Suppressor macrophage treated with lipopolysaccharide for 1 hour (primary cell): ENCODE measurements at regions not wholly inside any gene's neighbourhood (a gene's known extent, or its start where the extent isn't known, plus 50 kb on each side); places are given as distances from the start of the nearest gene placed in this dataset.

ENCODE experiments used
- DNase-seq, 3 donors: peaks; one replicate each; pipeline ENCODE4 v3.0.0-alpha.2; 2020 to 2022

DNA sequence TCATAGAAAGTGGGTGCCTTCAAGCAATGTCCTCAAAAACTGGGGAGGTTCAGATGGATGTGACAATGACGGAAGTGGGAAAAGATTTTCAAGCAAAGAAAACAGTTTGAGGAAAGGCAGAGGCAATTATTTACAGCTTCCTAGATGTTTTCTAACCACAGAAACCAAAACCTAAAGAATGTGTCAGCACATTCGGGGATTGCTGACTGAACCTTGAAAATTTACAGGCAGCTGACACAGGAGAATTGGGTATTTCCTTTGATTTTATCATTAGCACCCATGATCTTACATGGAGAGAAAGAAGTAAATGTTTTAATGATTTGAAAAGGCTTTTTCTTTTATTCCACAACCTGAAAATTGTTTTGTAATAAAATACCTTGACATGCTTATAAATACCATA, 369.0 kb downstream of the ACTL7B start:
- peak; percentile 38 to 65 (median 64) for DNase-seq

DNA sequence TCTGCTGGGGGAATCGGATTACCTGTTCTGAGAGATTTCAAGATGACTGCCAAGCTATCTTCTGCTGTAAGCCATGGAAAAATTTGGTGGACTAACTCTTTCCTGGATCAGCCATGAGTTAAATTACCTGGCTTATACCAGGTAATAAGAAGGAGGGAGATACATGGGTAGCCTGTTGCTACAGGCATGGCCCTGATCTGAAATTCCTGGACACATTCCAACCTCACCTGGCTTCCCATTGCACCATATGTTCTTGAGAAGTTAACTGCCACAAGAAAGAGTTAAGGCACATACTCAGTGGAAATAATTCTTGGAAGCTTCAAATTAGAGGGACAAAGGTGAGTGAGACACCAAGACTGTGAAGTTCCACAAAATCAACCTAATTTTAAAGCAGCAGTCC, 371.3 kb downstream of the ACTL7B start:
- DNase-seq: no peak

DNA sequence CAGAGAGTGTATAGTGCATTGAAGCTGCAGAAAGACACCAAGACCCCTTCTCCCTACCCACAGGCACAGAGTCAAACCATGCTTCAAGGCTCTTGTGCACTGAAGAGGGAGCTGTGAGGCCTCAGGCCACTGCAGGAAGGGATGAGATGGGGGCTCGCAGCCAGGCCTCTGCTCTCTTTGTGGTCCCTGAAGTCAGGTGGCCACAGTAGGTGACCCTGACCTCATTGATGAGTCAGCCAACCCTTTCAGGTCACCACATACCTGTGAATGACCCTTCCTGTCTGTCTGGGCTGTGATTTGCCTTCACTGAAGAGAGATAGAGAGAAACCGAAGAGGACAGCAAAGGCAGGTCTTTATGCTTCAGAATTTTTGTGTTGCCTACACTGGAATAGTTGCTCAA, 372.1 kb downstream of the ACTL7B start:
- no peak for DNase-seq

DNA sequence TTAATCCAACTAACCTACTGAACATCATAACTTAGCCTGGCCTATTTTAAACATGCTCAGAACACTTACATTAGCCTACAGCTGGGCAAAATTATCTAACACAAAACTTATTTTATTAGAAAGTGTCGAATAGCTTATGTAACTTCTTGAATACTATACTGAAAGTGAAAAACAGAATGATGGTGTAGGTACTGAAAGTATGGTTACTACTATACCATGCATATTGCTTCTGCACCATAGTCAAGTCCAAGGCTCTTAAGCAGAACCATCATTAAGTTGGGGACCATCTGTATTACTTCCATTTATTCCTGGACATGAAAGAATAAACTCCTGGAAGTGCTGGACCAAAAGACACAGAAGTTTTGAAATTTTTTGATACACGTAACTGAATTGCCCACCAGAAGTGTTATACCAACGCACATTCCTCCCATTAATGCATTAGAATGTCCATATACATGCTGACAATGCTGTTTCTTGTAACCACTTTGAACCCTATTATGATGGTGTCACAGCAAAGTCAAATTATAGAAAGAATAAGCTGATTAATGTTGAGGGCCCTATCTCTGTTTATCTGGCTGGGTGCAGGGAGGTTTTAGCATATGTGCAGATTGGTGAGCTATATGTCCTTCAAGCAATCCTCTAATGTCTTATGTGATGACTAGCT, 375.7 kb downstream of the ACTL7B start:
- no peak for DNase-seq

DNA sequence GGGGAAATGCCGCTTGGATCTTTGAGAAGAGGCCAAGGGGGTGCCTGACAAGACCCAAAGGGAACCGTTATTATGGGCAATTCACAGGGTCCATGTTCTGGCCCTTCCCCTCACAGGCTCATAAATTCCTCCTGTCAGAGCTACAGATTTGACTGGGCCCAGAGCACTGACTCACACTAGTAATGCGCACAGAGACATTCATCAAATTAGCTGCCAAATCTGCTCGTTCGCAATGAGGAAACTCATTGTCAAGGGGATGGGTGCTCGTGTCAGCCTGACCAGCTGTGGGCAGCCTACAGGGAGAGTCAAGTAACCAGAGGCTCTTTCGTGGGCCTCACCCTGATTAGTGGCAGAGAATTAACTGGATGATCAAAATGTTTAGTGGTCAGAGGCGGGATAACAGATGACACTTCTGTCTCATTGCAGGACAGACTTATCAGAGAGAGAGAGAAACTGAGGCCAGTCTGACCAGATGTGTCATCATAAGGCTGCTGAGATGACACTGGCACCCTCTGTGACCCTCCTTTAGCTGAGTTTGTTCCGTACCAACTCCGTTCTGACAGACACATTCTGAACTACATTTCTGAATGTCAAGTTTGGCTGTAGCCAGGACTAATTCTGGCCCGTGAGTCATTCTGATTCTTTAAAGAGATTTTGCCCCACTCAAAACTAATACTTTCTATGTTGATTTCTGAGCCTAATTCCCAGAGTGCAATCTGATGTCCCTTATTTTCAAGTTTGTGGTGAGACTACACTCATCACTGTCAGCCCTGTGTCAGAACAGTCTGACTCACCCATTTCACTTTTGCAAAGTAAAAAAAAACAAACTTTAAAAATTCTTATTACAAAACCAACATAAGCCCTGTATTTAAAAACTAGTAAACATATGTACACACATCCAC, 377.1 kb downstream of the ACTL7B start:
- DNase-seq: peak; percentile 77 to 94 (median 93)

DNA sequence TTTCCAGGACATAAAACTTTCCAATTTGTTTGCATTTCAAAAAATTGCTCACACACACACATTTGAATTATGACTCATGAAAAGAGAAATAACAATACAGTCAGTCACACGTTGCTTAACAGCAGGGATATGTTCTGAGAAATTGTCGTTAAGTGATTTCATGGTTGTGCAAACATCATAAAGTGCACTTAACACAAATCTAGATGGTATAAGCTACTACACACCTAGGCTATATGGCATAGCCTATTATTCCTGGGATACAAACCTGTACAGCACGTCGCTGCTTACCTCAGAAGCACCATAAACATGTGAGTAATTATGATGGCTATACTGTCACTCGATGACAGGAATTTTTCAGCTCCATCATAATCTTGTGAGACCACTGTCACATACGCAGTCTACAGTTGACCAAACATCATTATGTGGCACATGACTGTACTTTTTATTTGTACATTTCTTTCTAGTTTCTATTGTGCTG, 378.2 kb downstream of the ACTL7B start:
- DNase-seq: peak; percentile 59 to 88 (median 85)

DNA sequence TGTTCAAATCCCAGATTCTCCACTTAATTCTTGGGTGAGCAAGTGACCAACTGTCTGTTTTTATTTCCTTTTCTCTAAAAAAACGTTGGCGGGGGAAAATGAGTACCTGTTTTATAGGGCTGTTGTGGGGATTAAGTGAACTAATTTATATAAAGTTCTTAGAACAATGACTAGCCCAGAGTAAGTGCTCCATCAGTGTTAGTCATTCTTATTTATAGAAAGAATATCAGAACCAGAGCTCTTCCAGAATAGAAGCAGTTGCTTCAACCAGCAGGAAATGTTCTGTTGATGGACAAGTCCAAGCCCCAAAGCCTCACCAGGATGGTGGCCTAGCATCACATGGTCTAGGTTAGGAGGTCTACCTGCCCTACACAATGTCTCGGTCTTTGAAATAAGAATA, 379.2 kb downstream of the ACTL7B start:
- peak; percentile 22 to 44 (median 34) for DNase-seq

DNA sequence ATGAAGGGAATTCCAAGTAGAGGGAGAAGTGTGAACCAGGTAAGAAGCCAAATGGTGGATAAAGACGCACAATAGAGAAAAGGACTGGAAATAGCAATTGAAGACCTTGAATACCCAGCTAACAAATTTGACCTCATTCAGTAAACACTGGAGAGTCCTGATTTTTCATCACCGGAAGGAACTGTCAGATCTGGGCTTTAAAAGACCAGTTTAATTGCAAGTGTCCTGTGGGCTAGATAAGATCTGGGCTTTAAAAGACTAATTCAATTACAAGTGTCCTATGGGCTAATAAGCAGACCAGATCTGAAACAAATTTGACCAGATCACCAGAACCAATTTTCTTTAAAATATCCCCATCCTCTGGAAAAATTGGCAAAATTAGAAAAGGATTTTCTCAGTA, 380.0 kb downstream of the ACTL7B start:
- DNase-seq: no peak

DNA sequence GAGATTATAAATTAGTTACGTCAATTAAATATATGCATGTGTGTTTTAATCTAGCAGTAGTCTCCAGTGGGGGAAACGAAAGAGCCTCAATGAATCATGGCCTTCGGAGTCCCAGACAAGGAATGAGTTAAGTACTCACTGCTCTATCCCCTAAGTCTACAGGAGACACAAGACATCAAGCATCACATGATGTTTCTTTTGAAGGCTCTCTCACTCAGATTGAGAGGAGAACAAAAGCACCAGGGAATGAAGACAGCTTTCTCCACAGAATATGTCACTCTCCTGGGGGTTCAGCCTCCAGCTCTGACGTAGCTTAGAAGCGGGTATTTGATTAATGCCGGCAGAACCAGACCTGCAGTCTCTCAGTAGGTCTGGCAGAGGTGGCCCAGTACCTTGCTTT, 381.4 kb downstream of the ACTL7B start:
- DNase-seq: no peak

DNA sequence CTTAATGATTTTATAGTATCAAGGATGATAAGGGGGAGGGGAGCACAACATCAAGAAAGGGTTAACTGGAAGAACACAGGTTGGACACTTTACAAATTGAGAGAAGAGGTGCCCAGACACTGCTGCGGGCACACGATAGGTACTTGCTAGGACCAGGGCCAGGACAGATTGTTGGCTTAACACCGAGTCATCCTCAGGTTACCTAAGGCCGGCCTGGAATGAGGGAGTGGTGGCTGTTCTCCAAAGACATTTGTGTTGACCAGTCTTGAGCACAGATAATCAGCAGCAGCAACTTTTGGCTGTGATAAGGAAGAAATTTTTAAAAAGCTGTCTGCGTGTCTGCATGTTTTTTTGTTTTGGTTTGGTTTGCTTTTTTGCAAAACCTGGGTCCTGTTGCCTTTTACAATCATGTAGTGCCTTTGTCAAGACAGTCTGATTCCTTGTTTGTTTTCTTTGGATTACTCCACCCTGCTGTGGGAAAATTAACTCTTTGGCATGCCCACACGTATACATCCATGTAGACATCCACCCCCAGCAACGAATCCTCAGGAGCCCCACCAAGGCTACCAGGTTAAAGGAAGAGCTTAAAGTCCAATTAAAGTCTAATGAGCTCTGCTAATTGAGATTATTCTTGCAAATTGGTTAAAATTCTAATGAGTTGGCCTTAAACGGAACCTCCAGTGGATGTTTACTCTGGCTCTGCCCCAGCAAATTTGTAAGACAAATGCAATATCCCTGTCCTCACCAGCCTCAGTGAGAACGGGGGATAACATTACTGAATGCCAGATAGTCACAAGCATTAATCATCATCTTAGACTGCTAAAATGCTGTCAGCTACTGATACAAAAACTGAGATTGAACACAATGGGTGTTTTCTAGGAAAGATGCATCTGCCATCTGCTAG, 382.3 kb downstream of the ACTL7B start:
- peak in 2 of 3 donors; percentile 24 to 30 for DNase-seq

DNA sequence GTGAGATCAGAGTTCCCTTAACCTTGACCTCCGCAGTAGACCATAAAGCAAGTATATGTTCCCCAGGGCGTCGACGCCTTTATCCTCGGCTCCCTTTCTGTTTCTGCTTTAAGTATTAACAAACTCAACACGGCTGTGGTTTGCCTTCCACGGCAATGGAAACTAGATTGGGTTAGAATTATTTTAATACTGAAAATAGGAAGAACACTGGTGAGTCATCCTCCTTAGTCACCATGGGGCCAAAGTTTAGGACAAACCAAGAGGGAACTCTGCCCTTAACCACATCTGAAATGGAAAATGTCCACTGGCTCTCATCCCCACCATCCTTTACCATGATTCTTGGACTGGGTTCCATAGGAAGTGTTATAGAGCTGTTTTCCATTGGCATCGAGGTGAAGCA, 386.1 kb downstream of the ACTL7B start:
- peak; percentile 89 to 96 (median 96) for DNase-seq

DNA sequence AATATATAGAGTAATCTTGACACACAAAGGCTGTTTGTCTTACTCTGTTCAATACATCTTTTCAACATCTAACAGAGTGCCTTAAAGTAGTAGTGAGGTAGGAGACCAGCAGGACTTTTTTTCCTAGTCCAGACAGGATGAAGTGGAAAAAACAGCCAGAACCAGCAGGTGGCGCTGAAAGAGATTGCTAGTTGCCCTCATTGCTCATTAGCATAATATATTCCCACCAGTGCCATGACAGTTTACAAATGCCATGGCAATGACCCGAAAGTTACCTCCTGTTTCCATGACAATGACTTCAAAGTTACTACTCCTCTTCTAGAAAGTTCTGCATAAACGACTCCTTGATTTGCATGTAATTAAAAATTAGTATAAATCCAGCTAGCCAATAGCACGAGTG, 387.4 kb downstream of the ACTL7B start:
- DNase-seq: peak; percentile 79 to 83 (median 79)

DNA sequence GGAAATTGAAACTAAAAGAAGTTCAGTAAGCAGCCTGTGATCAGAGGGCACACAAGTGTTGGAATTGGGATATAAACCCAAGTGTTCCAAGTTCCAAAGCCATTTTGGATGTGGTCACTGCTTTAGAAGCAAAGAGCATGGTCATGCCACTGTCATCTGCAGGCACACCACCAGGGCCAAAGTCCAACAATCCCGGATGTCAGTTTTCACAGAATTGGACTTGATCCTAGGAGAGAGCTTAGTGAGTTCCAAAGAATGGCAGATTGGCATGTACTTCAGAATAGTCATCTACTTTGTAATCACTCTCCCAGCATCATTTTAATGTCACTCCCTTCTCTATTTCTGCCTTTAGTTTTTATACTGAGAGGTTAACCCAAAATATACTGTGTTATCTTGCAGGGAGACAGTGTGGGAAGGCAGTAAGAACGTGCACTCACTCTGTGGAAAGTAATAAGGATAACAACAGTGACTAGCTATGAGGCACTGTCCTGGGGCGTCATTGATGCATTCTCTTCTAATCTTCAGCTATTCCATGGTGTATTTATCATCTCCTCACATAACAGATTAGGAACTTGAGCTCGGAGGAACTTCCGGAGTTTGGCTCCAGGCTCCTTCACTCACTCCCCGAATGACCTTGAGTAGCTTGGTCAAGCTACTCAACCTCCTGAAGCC, 388.0 kb downstream of the ACTL7B start:
- DNase-seq: no peak

DNA sequence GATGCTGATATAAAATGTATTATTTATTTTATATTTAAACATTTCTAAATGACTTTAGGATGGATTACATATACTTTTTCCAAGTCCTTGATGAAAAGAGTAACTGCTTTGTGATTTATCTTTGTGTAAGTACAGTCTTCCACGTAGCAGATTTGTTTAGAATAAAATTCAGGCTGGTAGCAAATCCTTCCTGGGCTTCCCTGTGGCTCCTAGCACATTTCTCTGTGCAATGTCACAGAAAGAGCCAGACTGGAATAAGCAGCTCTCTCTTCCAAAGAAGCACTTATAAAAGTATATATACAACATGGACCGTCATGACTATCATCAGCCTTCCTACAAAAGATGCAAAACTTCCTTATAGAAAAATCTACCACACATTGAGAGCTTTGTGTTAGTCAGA, 388.6 kb downstream of the ACTL7B start:
- no peak for DNase-seq

DNA sequence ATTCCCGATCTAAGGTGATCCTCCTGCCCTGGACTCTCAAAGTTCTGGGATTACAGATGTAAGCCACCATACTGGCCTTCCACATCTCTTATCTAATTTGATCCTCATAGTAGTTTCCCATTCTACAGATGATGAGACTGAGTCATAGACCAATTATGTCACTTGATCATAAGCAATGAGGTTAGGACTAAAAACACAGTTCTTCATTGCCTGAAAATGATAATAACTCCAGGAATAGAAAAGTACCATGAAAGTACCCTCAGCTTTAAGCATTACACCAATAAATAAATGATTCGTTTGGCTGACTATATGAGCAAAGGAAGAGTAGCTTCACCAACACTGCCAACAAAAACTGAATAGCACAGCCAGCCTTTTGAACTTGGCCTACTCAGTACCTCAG, 389.5 kb downstream of the ACTL7B start:
- DNase-seq: peak; percentile 45 to 76 (median 68)

DNA sequence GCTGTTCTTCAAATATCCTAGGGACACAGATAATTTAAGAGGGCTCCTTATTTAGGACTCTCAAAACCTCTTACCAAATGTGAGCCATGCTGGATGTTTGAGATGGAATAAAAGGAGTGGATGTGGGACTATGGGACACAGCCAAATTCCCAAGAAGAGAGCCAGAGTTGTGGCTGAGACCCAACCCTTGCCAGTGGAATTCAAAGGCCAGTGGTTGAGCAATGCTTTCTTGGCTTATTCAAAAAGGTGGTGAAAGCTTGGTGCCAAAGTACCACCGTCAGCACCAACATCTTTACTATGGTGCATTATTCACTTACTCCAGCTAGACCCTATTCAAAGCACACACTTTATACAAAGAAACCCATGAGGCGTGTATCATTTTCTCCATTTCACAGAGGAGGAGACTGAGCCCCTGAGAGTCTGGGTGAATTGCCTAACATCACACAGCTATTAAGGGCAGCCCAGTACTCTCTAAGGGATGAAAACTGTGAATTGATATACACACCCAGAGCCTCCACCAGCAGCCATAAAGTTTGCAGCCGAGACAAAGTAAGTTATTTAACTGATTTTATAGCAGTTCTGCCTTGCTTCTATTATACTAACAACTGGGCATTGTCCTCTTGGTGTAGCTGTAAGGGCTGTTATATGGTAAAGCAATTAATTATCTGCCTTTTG, 391.7 kb downstream of the ACTL7B start:
- DNase-seq: no peak

DNA sequence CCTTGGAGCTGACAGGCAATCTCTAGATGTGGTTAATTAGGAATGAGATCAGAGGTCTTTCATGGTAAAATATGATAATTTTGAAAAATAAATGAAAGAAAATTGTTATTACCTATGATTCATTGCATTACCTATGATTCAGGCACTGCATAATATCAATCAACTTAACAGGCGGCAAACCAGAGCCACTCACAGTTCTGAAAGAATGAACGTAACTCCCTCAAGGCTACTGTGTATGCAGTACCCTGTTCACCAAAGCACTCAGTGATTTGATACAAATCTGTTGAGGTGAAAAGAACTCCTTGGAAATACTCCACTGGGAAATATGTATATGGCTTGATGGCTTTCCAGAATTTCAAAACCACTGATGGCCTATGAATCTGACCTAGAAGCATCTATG, 398.9 kb downstream of the ACTL7B start:
- DNase-seq: no peak

DNA sequence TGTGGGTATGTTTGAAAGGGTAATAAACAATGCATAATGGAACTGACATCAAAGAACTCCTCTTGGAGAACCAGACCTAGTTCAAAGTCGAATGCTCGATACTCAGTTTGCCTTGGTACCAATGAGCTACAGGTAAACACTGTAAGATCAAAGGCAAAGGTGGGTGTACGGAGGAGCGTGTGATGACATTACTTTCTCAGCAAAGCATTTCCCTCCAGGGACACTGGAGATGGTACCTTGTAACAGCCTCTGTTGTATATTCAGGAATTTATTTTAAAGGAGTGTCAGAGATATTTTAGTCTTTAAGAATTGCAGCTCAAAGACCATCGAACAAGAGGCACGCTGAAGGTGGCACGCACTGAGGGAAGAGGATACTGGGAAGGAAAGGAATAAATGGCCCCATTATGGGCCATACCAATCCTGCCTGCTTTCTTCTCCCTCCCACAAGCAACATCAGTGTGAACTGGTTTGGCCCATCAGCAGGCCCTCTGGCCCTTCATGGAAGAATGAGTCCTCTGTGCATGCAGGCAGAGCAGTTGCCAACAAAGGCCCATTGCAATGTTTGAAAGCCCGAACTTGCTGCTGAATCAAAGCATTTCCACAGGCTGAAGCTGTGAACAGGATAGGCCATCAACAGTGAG, 410.2 kb downstream of the ACTL7B start:
- DNase-seq: no peak

DNA sequence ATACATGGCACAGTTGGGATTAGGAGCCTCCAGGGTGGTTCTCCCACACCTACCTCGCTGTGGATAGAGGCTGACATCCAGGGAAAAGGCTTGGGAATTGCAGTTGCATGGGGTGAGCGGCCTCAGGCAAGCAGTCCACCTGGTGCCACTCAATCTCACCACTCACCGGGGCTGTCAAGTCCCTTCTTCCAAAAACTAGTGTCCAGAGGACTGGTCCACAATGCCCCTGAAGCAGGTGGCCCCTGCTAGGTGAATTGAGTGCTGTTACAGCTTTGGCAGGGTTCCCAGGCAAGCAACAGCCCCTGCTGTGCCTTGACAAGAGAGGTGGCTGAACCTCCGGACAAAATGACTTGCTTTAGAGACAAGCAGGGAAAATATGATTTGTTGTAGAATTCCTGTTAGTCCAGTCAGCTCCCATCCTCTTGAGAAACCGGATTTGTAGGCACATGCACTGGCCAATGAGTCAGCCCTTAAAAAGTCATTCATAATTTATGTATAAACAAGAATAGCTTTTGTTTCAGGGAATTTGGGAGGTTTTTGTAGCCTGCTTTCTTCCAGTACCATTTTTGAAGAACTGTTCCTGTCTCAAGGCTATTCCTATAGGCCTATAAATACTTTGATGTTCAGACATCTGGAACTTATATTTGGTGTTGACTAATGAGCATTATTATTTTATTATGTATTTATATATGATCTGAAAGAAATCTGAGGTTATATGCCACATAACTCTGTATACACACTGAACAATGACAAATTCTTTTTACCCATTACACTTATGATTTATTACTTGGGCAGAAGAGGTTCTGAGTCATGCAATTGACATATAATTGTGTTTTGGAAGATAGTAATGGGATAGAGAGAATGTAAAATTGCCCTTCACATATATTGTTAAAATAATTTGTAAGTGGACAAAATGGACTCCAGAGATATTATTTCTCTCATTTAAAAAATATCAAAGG, 411.1 kb downstream of the ACTL7B start:
- no peak for DNase-seq

DNA sequence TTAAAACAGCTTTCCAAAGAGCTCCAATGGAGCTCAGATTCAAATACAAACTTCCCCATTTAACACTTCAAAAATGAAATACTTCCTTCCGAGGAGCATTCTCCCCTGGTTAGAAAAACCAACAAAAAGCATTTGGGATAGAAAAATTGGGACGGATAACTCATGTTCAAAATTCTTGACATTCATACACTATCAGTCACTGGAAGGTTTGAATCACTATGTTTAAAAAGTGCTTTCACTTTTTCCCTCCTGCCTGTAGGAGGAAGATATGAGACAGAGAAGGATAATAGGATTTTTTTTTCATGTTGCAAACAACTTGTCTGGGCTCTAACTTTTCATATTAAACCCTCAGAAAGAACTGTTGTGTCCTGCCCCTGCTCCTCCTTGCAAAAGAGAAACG, 412.0 kb downstream of the ACTL7B start:
- DNase-seq: no peak
